HG02759 (cell line): ENCODE measurements at regions not wholly inside any gene's neighbourhood (a gene's known extent, or its start where the extent isn't known, plus 50 kb on each side); places are given as distances from the start of the nearest gene placed in this dataset.
"Not testable (repeated sequence)": the region's sequence is repeated elsewhere in the genome, so short reads cannot be mapped to it uniquely, and the experiment has no call there.

Experiments used
- ATAC-seq: cut with Tn5 transposase; IDR thresholded peaks from one replicate; pipeline ENCODE4 v1.9.1; 2021; ENCODE audit warnings: mild to moderate bottlenecking, moderate library complexity; ENCODE audit not compliant: unreplicated experiment

- no peak for ATAC-seq
Measured at GRCh38 chr20:22106308-22106938, 401.0 kb downstream of the PAX1 start.

GRCh38 chr20:22101606-22102005 is 396.1 kb downstream of the PAX1 start:
- no peak for ATAC-seq

GRCh38 chr20:22100686-22101085 is 395.2 kb downstream of the PAX1 start:
- no peak for ATAC-seq

- no peak for ATAC-seq
Measured at GRCh38 chr20:22099348-22099747, 393.9 kb downstream of the PAX1 start.

GRCh38 chr20:22098511-22098910 is 393.0 kb downstream of the PAX1 start:
- ATAC-seq, result no peak

GRCh38 chr20:22093122-22093521 is 387.7 kb downstream of the PAX1 start:
- no peak for ATAC-seq

- ATAC-seq, result no peak
Measured at GRCh38 chr20:22088882-22089281, 383.4 kb downstream of the PAX1 start.

- no peak for ATAC-seq
Measured at GRCh38 chr20:22080985-22081384, 375.5 kb downstream of the PAX1 start.

- no peak for ATAC-seq
Measured at GRCh38 chr20:22074635-22075034, 369.2 kb downstream of the PAX1 start.

- ATAC-seq, result no peak
Measured at GRCh38 chr20:22071841-22072240, 366.4 kb downstream of the PAX1 start.

- no peak for ATAC-seq
Measured at GRCh38 chr20:22070610-22071058, 365.2 kb downstream of the PAX1 start.

- no peak for ATAC-seq
Measured at GRCh38 chr20:22063753-22064152, 358.3 kb downstream of the PAX1 start.

GRCh38 chr20:22062874-22063273 is 357.4 kb downstream of the PAX1 start:
- no peak for ATAC-seq

GRCh38 chr20:22060610-22061009 is 355.1 kb downstream of the PAX1 start:
- no peak for ATAC-seq

GRCh38 chr20:22058746-22059145 is 353.3 kb downstream of the PAX1 start:
- ATAC-seq, result no peak

GRCh38 chr20:22055981-22056380 is 350.5 kb downstream of the PAX1 start:
- no peak for ATAC-seq

- ATAC-seq, result no peak
Measured at GRCh38 chr20:22052025-22052650, 346.7 kb downstream of the PAX1 start.

- not testable (repeated sequence) for ATAC-seq
Measured at GRCh38 chr20:22045956-22046507, 340.6 kb downstream of the PAX1 start.

- no peak for ATAC-seq
Measured at GRCh38 chr20:22027423-22027822, 322.0 kb downstream of the PAX1 start.

GRCh38 chr20:22020201-22020600 is 314.7 kb downstream of the PAX1 start:
- ATAC-seq, result no peak

GRCh38 chr20:22008456-22008855 is 303.0 kb downstream of the PAX1 start:
- ATAC-seq, result no peak

GRCh38 chr20:22006306-22006705 is 300.8 kb downstream of the PAX1 start:
- no peak for ATAC-seq
